Neural progenitor cell (in vitro differentiated cells): ENCODE measurements at regions not wholly inside any gene's neighbourhood (a gene's known extent, or its start where the extent isn't known, plus 50 kb on each side); places are given as distances from the start of the nearest gene placed in this dataset.
"Not testable (repeated sequence)": the region's sequence is repeated elsewhere in the genome, so short reads cannot be mapped to it uniquely, and the experiment has no call there.

ENCODE experiments used
- DNase-seq: peaks from one replicate; pipeline ENCODE4 v3.0.0-alpha.2; 2016; ENCODE audit warnings: low spot score
- H2AFZ ChIP-seq: fragments of 200-600 bp; sonication (generic); replicated peaks from 2 replicates; pipeline ENCODE4 v1.6.1; 2016; ENCODE audit warnings: antibody characterized with exemption
- H3F3A ChIP-seq: fragments of 200-600 bp; sonication (generic); 2 replicates; pipeline ENCODE4 v1.6.1; 2016; ENCODE audit warnings: antibody characterized with exemption, low read depth
- H3K27ac ChIP-seq: fragments of 200-600 bp; sonication (generic); 2 replicates; pipeline ENCODE4 v1.5.1; 2016; ENCODE audit warnings: mild to moderate bottlenecking
- H3K27me3 ChIP-seq: fragments of 200-600 bp; sonication (generic); 2 replicates; pipeline ENCODE4 v1.6.1; 2016; ENCODE audit warnings: mild to moderate bottlenecking, moderate library complexity
- H3K36me3 ChIP-seq: fragments of 200-600 bp; sonication (generic); 2 replicates; pipeline ENCODE4 v1.5.1; 2016
- H3K4me1 ChIP-seq: fragments of 200-600 bp; sonication (generic); 2 replicates; pipeline ENCODE4 v1.6.1; 2016; ENCODE audit warnings: mixed run types
- H3K4me2 ChIP-seq: fragments of 200-600 bp; sonication (generic); 2 replicates; pipeline ENCODE4 v1.6.1; 2016
- H3K4me3 ChIP-seq: fragments of 200-600 bp; sonication (generic); 2 replicates; pipeline ENCODE4 v1.5.1; 2016
- H3K79me2 ChIP-seq: fragments of 200-600 bp; sonication (generic); 2 replicates; pipeline ENCODE4 v1.6.1; 2016; ENCODE audit warnings: low read depth
- H3K9ac ChIP-seq: fragments of 200-600 bp; sonication (generic); 2 replicates; pipeline ENCODE4 v1.6.1; 2016
- H3K9me3 ChIP-seq: fragments of 200-600 bp; sonication (generic); 2 replicates; pipeline ENCODE4 v1.5.1; 2016; ENCODE audit warnings: low read depth
- H4K20me1 ChIP-seq: fragments of 200-600 bp; sonication (generic); 2 replicates; pipeline ENCODE4 v1.6.1; 2016; ENCODE audit warnings: low read depth
- H3K27ac Mint-ChIP-seq: 3 replicates; pipeline ENCODE4 v1.8.0; 2021; ENCODE audit warnings: mixed read lengths
- H3K27me3 Mint-ChIP-seq: 2 replicates; pipeline ENCODE4 v1.8.0; 2022; ENCODE audit warnings: low read depth, mild to moderate bottlenecking, inconsistent platforms, moderate library complexity, mixed read lengths; ENCODE audit not compliant: insufficient read depth
- H3K36me3 Mint-ChIP-seq: 3 replicates; pipeline ENCODE4 v1.8.0; 2021; ENCODE audit warnings: mixed read lengths
- H3K4me1 Mint-ChIP-seq: 3 replicates; pipeline ENCODE4 v1.8.0; 2021; ENCODE audit warnings: mixed read lengths
- H3K4me3 Mint-ChIP-seq: 3 replicates; pipeline ENCODE4 v1.8.0; 2021; ENCODE audit warnings: mild to moderate bottlenecking, moderate library complexity, mixed read lengths
- H3K9me3 Mint-ChIP-seq: 3 replicates; pipeline ENCODE4 v1.8.0; 2020; ENCODE audit warnings: mixed read lengths
- EZH2 ChIP-seq: fragments of 200-600 bp; sonication (generic); IDR thresholded peaks from 2 replicates; pipeline ENCODE4 v1.6.1; 2017; ENCODE audit warnings: antibody characterized with exemption, mild to moderate bottlenecking, moderate library complexity
- EZH2phosphoT487 ChIP-seq: fragments of 200-600 bp; sonication (generic); IDR thresholded peaks from 2 replicates; pipeline ENCODE4 v1.6.1; 2017; ENCODE audit warnings: antibody characterized with exemption
- TF ChIP-seq, protein P1 (sequence below): fragments of 200-600 bp; sonication (generic); IDR thresholded peaks from 2 replicates; pipeline ENCODE4 v1.5.1; 2017; ENCODE audit warnings: antibody characterized with exemption, mild to moderate bottlenecking

DNA sequence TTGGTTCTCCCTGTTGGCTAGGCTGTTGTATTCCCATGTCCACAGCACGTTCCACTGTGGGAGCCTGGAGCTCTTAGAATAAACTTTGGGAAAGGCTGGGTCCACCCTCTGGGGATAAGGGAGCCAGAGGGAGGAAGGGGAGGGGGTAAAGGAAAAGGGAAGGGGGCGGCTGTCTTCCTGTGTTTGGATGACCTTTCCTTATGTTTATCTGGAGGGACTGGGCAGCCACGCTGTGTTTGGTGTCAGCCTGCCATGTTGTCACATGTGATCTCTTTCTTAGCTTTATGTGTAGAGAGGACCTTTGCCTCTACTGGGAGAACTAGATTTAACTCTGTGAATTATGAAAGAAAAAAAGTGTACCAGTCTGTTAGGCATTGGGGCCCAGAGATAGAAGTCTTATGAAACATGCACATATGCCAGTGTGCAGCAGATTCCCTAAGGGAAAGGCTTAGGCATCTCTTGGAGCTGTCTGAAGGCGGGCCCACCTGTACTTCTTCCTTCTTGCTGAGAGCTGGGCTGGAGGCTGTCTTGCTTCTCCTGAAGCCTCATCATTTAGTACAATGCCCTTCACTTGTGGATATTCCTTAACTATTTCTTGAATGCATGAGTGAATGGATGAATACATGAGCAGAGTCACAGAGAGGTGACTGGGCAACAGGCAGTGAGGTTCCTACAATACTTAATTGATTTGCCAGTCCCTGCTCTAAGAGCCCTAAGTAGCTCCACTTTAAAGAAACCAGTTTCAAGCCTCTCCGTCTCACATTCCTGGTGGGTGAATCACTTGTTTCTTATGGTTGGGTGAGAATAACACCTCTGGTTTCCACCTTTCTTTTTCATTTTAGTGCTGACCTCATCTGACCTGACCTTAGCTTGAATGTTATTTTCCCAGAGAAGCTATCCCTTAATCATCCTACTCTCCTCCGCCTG, 62.5 kb upstream of the ARHGAP29 start:
- Histone ChIP-seq H3K9me3 (no peaks in the 10 kb centered on the region), H3F3A (no peaks in the 10 kb centered on the region), H3K4me2 (no peak overlapping the region), H3K79me2 (no peaks in the 10 kb centered on the region), H3K27me3 (no peaks in the 10 kb centered on the region), H3K4me3 (no peak overlapping the region), H2AFZ (no peak overlapping the region), H3K4me1 (no peaks in the 10 kb centered on the region), H3K36me3 (no peaks in the 10 kb centered on the region), H3K9ac (no peak overlapping the region), H4K20me1 (no peaks in the 10 kb centered on the region), H3K27ac (no peak overlapping the region)
- Mint-ChIP-seq H3K27me3 (no peaks in the 10 kb centered on the region), H3K27ac (no peak overlapping the region), H3K9me3 (no peaks in the 10 kb centered on the region), H3K36me3 (no peaks in the 10 kb centered on the region), H3K4me1 (peaks cover 11% of the 10 kb centered on the region), H3K4me3 (no peak overlapping the region)
- DNase-seq: no peak
- TF ChIP-seq EZH2 (no peak), EZH2phosphoT487 (no peak)
- TF ChIP-seq, protein P1, sequence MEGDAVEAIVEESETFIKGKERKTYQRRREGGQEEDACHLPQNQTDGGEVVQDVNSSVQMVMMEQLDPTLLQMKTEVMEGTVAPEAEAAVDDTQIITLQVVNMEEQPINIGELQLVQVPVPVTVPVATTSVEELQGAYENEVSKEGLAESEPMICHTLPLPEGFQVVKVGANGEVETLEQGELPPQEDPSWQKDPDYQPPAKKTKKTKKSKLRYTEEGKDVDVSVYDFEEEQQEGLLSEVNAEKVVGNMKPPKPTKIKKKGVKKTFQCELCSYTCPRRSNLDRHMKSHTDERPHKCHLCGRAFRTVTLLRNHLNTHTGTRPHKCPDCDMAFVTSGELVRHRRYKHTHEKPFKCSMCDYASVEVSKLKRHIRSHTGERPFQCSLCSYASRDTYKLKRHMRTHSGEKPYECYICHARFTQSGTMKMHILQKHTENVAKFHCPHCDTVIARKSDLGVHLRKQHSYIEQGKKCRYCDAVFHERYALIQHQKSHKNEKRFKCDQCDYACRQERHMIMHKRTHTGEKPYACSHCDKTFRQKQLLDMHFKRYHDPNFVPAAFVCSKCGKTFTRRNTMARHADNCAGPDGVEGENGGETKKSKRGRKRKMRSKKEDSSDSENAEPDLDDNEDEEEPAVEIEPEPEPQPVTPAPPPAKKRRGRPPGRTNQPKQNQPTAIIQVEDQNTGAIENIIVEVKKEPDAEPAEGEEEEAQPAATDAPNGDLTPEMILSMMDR: no peak

DNA sequence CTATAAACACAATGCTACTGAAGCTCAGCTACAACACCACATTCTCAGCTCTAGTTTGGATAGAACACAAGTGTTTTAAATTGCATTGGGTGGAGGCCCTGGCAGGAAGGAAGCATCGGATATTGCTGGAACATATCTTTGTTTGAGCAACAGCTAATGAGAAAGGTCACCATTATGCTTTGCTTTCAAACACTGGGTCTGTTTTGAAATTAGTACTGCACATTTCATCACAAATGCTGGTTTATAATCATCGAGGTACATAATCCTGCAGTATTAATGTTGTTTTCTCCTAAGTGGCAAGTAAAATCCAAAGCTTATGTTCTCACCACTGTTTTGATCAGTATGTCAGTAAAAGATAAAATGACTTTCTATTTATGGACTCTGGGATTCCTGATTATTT, 61.5 kb upstream of the ARHGAP29 start:
- H3K27me3 Mint-ChIP-seq: no peaks in the 10 kb centered on the region
- H3K9me3 Mint-ChIP-seq: no peaks in the 10 kb centered on the region
- TF ChIP-seq EZH2 (no peak), EZH2phosphoT487 (no peak)
- TF ChIP-seq, protein P1: no peak
- H4K20me1 ChIP-seq: no peaks in the 10 kb centered on the region
- no peak overlapping the region for H3K4me3 Mint-ChIP-seq
- no peak overlapping the region for H3K9ac ChIP-seq
- H3K79me2 ChIP-seq: no peaks in the 10 kb centered on the region
- peaks cover 11% of the 10 kb centered on the region for H3K4me1 Mint-ChIP-seq
- no peaks in the 10 kb centered on the region for H3K36me3 Mint-ChIP-seq
- H3K9me3 ChIP-seq: no peaks in the 10 kb centered on the region
- no peaks in the 10 kb centered on the region for H3F3A ChIP-seq
- no peaks in the 10 kb centered on the region for H3K36me3 ChIP-seq
- DNase-seq: no peak
- H2AFZ ChIP-seq: no peak overlapping the region
- H3K4me3 ChIP-seq: no peak overlapping the region
- H3K27me3 ChIP-seq: no peaks in the 10 kb centered on the region
- no peaks in the 10 kb centered on the region for H3K4me1 ChIP-seq
- H3K27ac ChIP-seq: no peak overlapping the region
- no peak overlapping the region for H3K27ac Mint-ChIP-seq
- no peak overlapping the region for H3K4me2 ChIP-seq

DNA sequence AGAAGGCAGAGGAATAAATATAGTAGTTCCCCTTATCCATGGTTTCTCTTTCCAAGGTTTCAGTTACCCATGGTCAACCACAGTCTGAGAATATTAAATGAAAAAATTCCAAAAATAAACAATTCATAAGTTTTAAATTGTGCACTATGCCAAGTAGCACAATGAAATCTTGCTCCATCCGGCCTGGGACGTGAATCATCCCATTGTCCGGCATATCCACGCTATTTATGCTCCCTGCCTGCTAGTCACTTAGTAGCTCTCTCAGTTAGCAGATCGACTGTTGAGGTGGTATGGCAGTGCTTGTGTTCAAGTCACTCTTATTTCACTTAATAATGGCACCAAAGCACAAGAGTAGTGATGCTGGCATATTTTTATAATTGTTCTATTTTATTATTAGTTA, 58.6 kb upstream of the ARHGAP29 start:
- TF ChIP-seq EZH2: no peak
- no peak for TF ChIP-seq EZH2phosphoT487
- TF ChIP-seq, protein P1: no peak
- no peaks in the 10 kb centered on the region for H4K20me1 ChIP-seq
- H3K4me1 Mint-ChIP-seq: peaks cover 9% of the 10 kb centered on the region
- H3K79me2 ChIP-seq: no peaks in the 10 kb centered on the region
- no peaks in the 10 kb centered on the region for H3F3A ChIP-seq
- no peak overlapping the region for H3K4me2 ChIP-seq
- DNase-seq: no peak
- no peaks in the 10 kb centered on the region for H3K9me3 Mint-ChIP-seq
- H3K27ac ChIP-seq: no peak overlapping the region
- H3K4me1 ChIP-seq: no peaks in the 10 kb centered on the region
- no peak overlapping the region for H3K4me3 ChIP-seq
- H2AFZ ChIP-seq: no peak overlapping the region
- no peaks in the 10 kb centered on the region for H3K36me3 Mint-ChIP-seq
- no peaks in the 10 kb centered on the region for H3K9me3 ChIP-seq
- H3K4me3 Mint-ChIP-seq: no peak overlapping the region
- H3K27me3 ChIP-seq: no peaks in the 10 kb centered on the region
- H3K27me3 Mint-ChIP-seq: no peaks in the 10 kb centered on the region
- no peaks in the 10 kb centered on the region for H3K36me3 ChIP-seq
- no peak overlapping the region for H3K9ac ChIP-seq
- no peak overlapping the region for H3K27ac Mint-ChIP-seq

DNA sequence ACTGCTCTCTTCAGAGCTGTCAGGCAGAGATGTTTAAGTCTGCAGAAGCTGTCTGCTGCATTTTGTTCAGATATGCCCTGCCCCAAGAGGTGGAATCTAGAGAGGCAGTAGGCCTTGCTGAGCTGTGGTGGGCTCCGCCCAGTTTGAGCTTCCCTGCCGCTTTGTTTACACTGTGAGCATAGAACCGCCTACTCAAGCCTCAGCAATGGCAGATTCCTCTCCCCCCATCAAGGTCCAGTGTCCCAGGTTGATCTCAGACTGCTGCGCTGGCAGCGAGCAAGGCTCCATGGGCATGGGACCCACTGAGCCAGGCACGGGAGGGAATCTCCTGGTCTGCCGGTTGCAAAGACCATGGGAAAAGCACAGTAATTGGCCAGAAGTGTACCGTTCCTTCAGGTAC, 55.6 kb upstream of the ARHGAP29 start:
- H3F3A ChIP-seq, H3K4me3 ChIP-seq, H3K27ac Mint-ChIP-seq, H3K4me1 Mint-ChIP-seq, H4K20me1 ChIP-seq, H3K36me3 ChIP-seq, H3K4me1 ChIP-seq, H3K9ac ChIP-seq, DNase-seq, H3K4me3 Mint-ChIP-seq, H3K4me2 ChIP-seq, H3K79me2 ChIP-seq, H3K9me3 ChIP-seq, H3K9me3 Mint-ChIP-seq, H3K27ac ChIP-seq, H3K27me3 ChIP-seq, H3K27me3 Mint-ChIP-seq, H3K36me3 Mint-ChIP-seq: not testable (repeated sequence)
- H2AFZ ChIP-seq: peak overlapping the region; percentile 17

DNA sequence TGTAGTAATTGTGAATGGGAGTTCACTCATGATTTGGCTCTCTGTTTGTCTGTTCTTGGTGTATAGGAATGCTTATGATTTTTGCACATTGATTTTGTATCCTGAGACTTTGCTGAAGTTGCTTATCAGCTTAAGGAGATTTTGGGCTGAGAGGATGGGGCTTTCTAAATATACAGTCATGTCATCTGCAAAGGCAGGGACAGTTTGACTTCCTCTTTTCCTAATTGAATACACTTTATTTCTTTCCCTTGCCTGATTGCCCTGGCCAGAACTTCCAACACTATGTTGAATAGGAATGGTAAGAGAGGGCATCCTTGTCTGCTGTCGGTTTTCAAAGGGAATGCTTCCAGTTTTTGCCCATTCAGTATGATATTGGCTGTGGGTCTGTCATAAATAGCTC, 51.9 kb upstream of the ARHGAP29 start:
- not testable (repeated sequence) for H3K27me3 Mint-ChIP-seq, H3K4me2 ChIP-seq

More for the DNA sequence above, 51.9 kb upstream of the ARHGAP29 start:
- DNase-seq, H3K27me3 ChIP-seq, H3K36me3 Mint-ChIP-seq, H3K9me3 Mint-ChIP-seq, H3K4me3 Mint-ChIP-seq, H3K27ac Mint-ChIP-seq, H4K20me1 ChIP-seq, H3K36me3 ChIP-seq, H2AFZ ChIP-seq, H3K79me2 ChIP-seq, H3K4me1 ChIP-seq, H3K9ac ChIP-seq, H3K4me1 Mint-ChIP-seq, H3K27ac ChIP-seq, H3K4me3 ChIP-seq, H3F3A ChIP-seq, H3K9me3 ChIP-seq: not testable (repeated sequence)
